ENCODE measurements at regions not wholly inside any gene's neighbourhood (a gene's known extent, or its start where the extent isn't known, plus 50 kb on each side); places are given as distances from the start of the nearest gene placed in this dataset.

- no peak for FAIRE-seq
- no peak for DNase-seq (ENCODE audit: low spot score)
Measured at GRCh38 chr7:88437132-88437531, 130.4 kb upstream of the STEAP4 start.

- no peak for FAIRE-seq
- no peak for DNase-seq (ENCODE audit: low spot score)
Measured at GRCh38 chr7:88432301-88432700, 125.6 kb upstream of the STEAP4 start.

- FAIRE-seq (no peak), DNase-seq (ENCODE audit: low spot score) (no peak)
Measured at GRCh38 chr7:88431882-88432281, 125.2 kb upstream of the STEAP4 start.

- FAIRE-seq (no peak), DNase-seq (ENCODE audit: low spot score) (no peak)
Measured at GRCh38 chr7:88429382-88429781, 122.7 kb upstream of the STEAP4 start.

GRCh38 chr7:88402529-88402928, 95.8 kb upstream of the STEAP4 start:
- no peak for FAIRE-seq

GRCh38 chr7:88401009-88401623, 94.4 kb upstream of the STEAP4 start:
- DNase-seq (ENCODE audit: low spot score) (no peak), FAIRE-seq (peak; percentile 59)

More at GRCh38 chr7:88402529-88402928, 95.8 kb upstream of the STEAP4 start:
- no peak for DNase-seq (ENCODE audit: low spot score)

GRCh38 chr7:88399696-88400240, 93.1 kb upstream of the STEAP4 start:
- FAIRE-seq (no peak), DNase-seq (ENCODE audit: low spot score) (no peak)

- DNase-seq (ENCODE audit: low spot score) (no peak), FAIRE-seq (no peak)
Measured at GRCh38 chr7:88399036-88399435, 92.3 kb upstream of the STEAP4 start.

- DNase-seq (ENCODE audit: low spot score) (no peak), FAIRE-seq (no peak)
Measured at GRCh38 chr7:88398459-88398858, 91.8 kb upstream of the STEAP4 start.

GRCh38 chr7:88396948-88397322, 90.2 kb upstream of the STEAP4 start:
- DNase-seq (ENCODE audit: low spot score): no peak
- no peak for FAIRE-seq

GRCh38 chr7:88396295-88396947, 89.7 kb upstream of the STEAP4 start:
- FAIRE-seq: no peak
- no peak for DNase-seq (ENCODE audit: low spot score)

- DNase-seq (ENCODE audit: low spot score): no peak
- no peak for FAIRE-seq
Measured at GRCh38 chr7:88395715-88396114, 89.0 kb upstream of the STEAP4 start.

- no peak for FAIRE-seq
- no peak for DNase-seq (ENCODE audit: low spot score)
Measured at GRCh38 chr7:88391247-88391646, 84.6 kb upstream of the STEAP4 start.

- no peak for DNase-seq (ENCODE audit: low spot score)
- no peak for FAIRE-seq
Measured at GRCh38 chr7:88387368-88387767, 80.7 kb upstream of the STEAP4 start.

- no peak for DNase-seq (ENCODE audit: low spot score)
- no peak for FAIRE-seq
Measured at GRCh38 chr7:88386665-88387156, 80.0 kb upstream of the STEAP4 start.

GRCh38 chr7:88377434-88377833, 70.7 kb upstream of the STEAP4 start:
- DNase-seq (ENCODE audit: low spot score): no peak
- no peak for FAIRE-seq

GRCh38 chr7:88368686-88369085, 62.0 kb upstream of the STEAP4 start:
- DNase-seq (ENCODE audit: low spot score): no peak
- no peak for FAIRE-seq

- no peak for DNase-seq (ENCODE audit: low spot score)
- FAIRE-seq: peak; percentile 52
Measured at GRCh38 chr7:88366845-88367244, 60.2 kb upstream of the STEAP4 start.

- FAIRE-seq: no peak
- DNase-seq (ENCODE audit: low spot score): no peak
Measured at GRCh38 chr7:88363869-88364268, 57.2 kb upstream of the STEAP4 start.

GRCh38 chr7:88363249-88363648, 56.6 kb upstream of the STEAP4 start:
- DNase-seq (ENCODE audit: low spot score) (no peak), FAIRE-seq (no peak)

GRCh38 chr7:88361357-88361756, 54.7 kb upstream of the STEAP4 start:
- FAIRE-seq (no peak), DNase-seq (ENCODE audit: low spot score) (no peak)

GRCh38 chr7:88358881-88359280, 52.2 kb upstream of the STEAP4 start:
- no peak for DNase-seq (ENCODE audit: low spot score)
- FAIRE-seq: no peak

GRCh38 chr7:88358526-88358838, 51.8 kb upstream of the STEAP4 start:
- FAIRE-seq (peak; percentile 74), DNase-seq (ENCODE audit: low spot score) (no peak)
